ENCODE measurements at regions not wholly inside any gene's neighbourhood (a gene's known extent, or its start where the extent isn't known, plus 50 kb on each side); places are given as distances from the start of the nearest gene placed in this dataset.

DNA sequence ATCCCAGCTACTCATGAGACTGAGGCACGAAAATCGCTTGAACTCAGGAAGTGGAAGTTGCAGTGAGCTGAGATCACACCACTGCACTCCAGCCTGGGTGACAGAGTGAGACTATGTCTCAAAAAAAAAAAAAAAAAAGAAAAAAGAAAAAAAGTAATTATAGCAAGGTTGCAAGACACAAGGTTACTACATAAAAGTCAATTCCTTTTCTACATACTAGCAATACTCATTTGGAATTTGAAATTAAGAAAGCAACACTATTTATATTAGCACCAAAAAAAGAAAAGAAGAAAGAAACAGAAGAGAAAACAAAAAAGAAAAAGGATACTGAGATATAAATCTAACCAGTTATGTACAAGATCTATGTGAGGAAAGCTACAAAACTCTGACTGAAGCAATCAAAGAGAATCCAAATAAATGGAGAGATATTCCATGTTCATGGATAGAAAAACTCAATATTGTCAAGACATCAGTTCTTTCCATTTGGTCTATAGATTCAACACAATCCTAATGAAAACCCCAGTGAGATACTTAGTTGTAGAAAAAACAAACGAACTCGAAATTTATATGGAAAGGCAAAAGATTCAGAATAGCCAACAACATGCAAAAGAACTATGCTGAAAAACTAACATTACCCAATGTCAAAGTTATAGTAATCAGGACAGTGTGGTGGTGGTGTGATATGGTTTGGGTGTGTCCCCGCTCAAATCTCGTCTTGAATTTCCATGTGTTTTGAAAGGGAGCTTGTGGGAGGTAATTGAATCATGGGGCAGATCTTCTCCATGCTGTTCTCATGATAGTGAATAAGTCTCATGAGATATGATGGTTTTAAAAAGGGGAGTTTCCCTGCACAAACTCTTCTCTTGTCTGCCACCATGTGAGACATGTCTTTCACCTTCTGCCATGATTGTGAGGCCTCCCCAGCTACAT is 73.3 kb downstream of the GPX5 start:
- H3K9ac ChIP-seq (ENCODE audit: low read length in 3 of 3): no peak overlapping the region
- peaks cover 0 to 5% (median 0%) of the 10 kb centered on the region in 3 donors for H3K9me3 ChIP-seq (ENCODE audit: control insufficient read depth in 2 of 3, insufficient read depth in 1 of 3, low read length in 3 of 3)
- peaks cover 5% of the 10 kb centered on the region for H3K27me3 ChIP-seq (ENCODE audit: control insufficient read depth, insufficient read depth, low read length)
- TF ChIP-seq, protein P1, sequence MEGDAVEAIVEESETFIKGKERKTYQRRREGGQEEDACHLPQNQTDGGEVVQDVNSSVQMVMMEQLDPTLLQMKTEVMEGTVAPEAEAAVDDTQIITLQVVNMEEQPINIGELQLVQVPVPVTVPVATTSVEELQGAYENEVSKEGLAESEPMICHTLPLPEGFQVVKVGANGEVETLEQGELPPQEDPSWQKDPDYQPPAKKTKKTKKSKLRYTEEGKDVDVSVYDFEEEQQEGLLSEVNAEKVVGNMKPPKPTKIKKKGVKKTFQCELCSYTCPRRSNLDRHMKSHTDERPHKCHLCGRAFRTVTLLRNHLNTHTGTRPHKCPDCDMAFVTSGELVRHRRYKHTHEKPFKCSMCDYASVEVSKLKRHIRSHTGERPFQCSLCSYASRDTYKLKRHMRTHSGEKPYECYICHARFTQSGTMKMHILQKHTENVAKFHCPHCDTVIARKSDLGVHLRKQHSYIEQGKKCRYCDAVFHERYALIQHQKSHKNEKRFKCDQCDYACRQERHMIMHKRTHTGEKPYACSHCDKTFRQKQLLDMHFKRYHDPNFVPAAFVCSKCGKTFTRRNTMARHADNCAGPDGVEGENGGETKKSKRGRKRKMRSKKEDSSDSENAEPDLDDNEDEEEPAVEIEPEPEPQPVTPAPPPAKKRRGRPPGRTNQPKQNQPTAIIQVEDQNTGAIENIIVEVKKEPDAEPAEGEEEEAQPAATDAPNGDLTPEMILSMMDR (IDR thresholded peaks at IDR 0.05; ENCODE audit: borderline replicate concordance, extremely low read depth, insufficient read depth): no peak
- H3K4me1 ChIP-seq (ENCODE audit: control insufficient read depth in 2 of 3, insufficient read depth in 2 of 3, low read depth in 1 of 3, low read length in 3 of 3): no peaks in the 10 kb centered on the region
- no peaks in the 10 kb centered on the region for H3K36me3 ChIP-seq (ENCODE audit: control insufficient read depth in 2 of 3, insufficient read depth in 3 of 3, low read length in 3 of 3)
- no peak overlapping the region for H3K4me3 ChIP-seq (ENCODE audit: low read length in 3 of 3)
- no peak overlapping the region for H3K27ac ChIP-seq (ENCODE audit: low read depth in 2 of 2, low read length in 2 of 2)
- FAIRE-seq: no peak
- DNase-seq: no peak
- intact Hi-C loops (cut with DNase I): no loop called here

DNA sequence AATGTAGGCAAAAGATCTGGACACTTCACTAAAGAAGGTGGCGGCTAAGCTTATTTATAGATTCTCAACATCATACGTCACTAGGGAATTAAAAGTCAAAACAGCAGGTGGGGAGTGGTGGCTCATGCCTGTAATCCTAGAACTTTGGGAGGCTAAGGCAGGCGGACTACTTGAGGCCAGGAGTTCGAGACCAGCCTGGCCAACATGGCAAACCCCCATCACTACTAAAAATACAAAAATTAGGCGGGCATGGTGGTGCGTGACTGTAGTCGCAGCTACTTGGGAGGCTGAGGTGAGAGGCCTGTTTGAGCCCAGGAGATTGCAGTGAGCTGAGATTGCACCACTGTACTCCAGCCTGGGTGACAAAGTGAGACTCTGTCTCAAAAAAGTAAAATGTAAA is 74.6 kb downstream of the GPX5 start:
- Histone ChIP-seq H3K27ac (ENCODE audit: low read depth in 2 of 2, low read length in 2 of 2) (no peak overlapping the region), H3K4me3 (ENCODE audit: low read length in 3 of 3) (no peak overlapping the region), H3K36me3 (ENCODE audit: control insufficient read depth in 2 of 3, insufficient read depth in 3 of 3, low read length in 3 of 3) (no peaks in the 10 kb centered on the region), H3K9ac (ENCODE audit: low read length in 3 of 3) (no peak overlapping the region), H3K9me3 (ENCODE audit: control insufficient read depth in 2 of 3, insufficient read depth in 1 of 3, low read length in 3 of 3) (peaks cover 0 to 5% (median 0%) of the 10 kb centered on the region in 3 donors), H3K27me3 (ENCODE audit: control insufficient read depth, insufficient read depth, low read length) (peaks cover 5% of the 10 kb centered on the region), H3K4me1 (ENCODE audit: control insufficient read depth in 2 of 3, insufficient read depth in 2 of 3, low read depth in 1 of 3, low read length in 3 of 3) (no peaks in the 10 kb centered on the region)
- intact Hi-C loops (cut with DNase I): no loop called here
- FAIRE-seq (no peak), DNase-seq (no peak)
- TF ChIP-seq, protein P1 (IDR thresholded peaks at IDR 0.05; ENCODE audit: borderline replicate concordance, extremely low read depth, insufficient read depth): no peak

DNA sequence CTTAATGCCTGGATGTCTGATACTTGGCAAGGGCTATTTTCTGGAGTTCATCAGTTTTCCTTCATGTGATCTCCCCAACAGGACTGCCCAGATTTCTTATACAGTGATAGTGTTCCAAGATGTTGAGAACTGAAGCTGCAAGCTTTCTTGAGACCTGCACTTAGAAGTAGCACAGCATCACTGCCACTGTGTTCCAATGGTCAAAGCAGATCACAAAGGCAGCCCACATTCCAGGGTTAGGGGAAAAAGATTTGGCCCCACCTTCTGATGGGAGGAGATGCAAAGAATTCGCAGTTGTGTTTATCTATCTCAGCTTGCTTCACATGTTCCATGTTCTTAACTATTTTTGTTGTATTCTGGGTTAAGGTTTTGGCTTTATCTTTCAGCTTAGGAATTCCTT is 78.2 kb downstream of the GPX5 start:
- Histone ChIP-seq H3K9ac (ENCODE audit: low read length in 3 of 3) (no peak overlapping the region), H3K27ac (ENCODE audit: low read depth in 2 of 2, low read length in 2 of 2) (no peak overlapping the region), H3K4me3 (ENCODE audit: low read length in 3 of 3) (no peak overlapping the region), H3K9me3 (ENCODE audit: control insufficient read depth in 2 of 3, insufficient read depth in 1 of 3, low read length in 3 of 3) (peaks cover 0 to 5% (median 0%) of the 10 kb centered on the region in 3 donors), H3K36me3 (ENCODE audit: control insufficient read depth in 2 of 3, insufficient read depth in 3 of 3, low read length in 3 of 3) (no peaks in the 10 kb centered on the region), H3K27me3 (ENCODE audit: control insufficient read depth, insufficient read depth, low read length) (no peaks in the 10 kb centered on the region), H3K4me1 (ENCODE audit: control insufficient read depth in 2 of 3, insufficient read depth in 2 of 3, low read depth in 1 of 3, low read length in 3 of 3) (no peaks in the 10 kb centered on the region)
- TF ChIP-seq, protein P1 (IDR thresholded peaks at IDR 0.05; ENCODE audit: borderline replicate concordance, extremely low read depth, insufficient read depth): no peak
- DNase-seq (no peak), FAIRE-seq (no peak)
- intact Hi-C loops (cut with DNase I): no loop called here

Measured in kidney (tissue), 13 donors.